ENCODE measurements at regions not wholly inside any gene's neighbourhood (a gene's known extent, or its start where the extent isn't known, plus 50 kb on each side); places are given as distances from the start of the nearest gene placed in this dataset.

DNA sequence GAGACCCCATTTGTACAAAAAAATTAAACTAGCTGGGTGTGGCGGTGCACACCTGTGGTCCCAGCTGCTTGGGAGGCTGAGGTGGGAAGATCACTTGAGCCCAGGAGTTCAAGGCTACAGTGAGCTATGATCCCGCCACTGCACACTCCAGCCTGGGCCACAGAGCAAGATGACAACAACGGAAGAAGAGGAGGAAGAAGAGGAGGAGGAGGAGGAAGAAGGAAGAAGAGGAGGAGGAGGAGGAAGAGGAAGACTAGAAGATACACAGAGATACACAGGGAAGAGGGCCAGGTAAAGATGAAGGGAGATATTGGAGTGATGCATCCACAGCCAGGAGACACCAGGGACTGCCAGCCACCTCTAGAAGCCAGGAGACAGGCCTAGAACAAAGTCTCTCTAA lies 75.7 kb upstream of the PTER start:
- no peak overlapping the region for H3K27ac ChIP-seq (replicated peaks)
- no peak for TF ChIP-seq POLR2AphosphoS5 (IDR thresholded peaks at IDR 0.05; ENCODE audit: low read depth)
- H3K4me3 ChIP-seq (replicated peaks; ENCODE audit: insufficient read depth, low read length), result no peak overlapping the region

GRCh38 chr10:16363741-16364140 lies 73.1 kb upstream of the PTER start:
- Histone ChIP-seq H3K4me3 (replicated peaks; ENCODE audit: insufficient read depth, low read length) (no peak overlapping the region), H3K27me3 (ENCODE audit: insufficient read depth, poor library complexity, severe bottlenecking) (no peaks in the 10 kb centered on the region), H3K27ac (replicated peaks) (no peak overlapping the region)
- TF ChIP-seq POLR2AphosphoS5 (IDR thresholded peaks at IDR 0.05; ENCODE audit: low read depth), result no peak
- no peak for TF ChIP-seq CTCF (IDR thresholded peaks at IDR 0.05; ENCODE audit: insufficient read depth, low read length)
- TF ChIP-seq GABPA (IDR thresholded peaks at IDR 0.05; ENCODE audit: low read depth), result no peak
- TF ChIP-seq, protein P1, sequence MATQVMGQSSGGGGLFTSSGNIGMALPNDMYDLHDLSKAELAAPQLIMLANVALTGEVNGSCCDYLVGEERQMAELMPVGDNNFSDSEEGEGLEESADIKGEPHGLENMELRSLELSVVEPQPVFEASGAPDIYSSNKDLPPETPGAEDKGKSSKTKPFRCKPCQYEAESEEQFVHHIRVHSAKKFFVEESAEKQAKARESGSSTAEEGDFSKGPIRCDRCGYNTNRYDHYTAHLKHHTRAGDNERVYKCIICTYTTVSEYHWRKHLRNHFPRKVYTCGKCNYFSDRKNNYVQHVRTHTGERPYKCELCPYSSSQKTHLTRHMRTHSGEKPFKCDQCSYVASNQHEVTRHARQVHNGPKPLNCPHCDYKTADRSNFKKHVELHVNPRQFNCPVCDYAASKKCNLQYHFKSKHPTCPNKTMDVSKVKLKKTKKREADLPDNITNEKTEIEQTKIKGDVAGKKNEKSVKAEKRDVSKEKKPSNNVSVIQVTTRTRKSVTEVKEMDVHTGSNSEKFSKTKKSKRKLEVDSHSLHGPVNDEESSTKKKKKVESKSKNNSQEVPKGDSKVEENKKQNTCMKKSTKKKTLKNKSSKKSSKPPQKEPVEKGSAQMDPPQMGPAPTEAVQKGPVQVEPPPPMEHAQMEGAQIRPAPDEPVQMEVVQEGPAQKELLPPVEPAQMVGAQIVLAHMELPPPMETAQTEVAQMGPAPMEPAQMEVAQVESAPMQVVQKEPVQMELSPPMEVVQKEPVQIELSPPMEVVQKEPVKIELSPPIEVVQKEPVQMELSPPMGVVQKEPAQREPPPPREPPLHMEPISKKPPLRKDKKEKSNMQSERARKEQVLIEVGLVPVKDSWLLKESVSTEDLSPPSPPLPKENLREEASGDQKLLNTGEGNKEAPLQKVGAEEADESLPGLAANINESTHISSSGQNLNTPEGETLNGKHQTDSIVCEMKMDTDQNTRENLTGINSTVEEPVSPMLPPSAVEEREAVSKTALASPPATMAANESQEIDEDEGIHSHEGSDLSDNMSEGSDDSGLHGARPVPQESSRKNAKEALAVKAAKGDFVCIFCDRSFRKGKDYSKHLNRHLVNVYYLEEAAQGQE (IDR thresholded peaks at IDR 0.05; ENCODE audit: insufficient replicate concordance, low read depth), result no peak
- TF ChIP-seq SPI1 (IDR thresholded peaks at IDR 0.05; ENCODE audit: borderline replicate concordance, low read depth), result no peak
- no peak for DNase-seq (ENCODE audit: low read depth in 1 of 2, low spot score in 1 of 2)

More for the DNA sequence above, 75.7 kb upstream of the PTER start:
- H3K27me3 ChIP-seq (ENCODE audit: insufficient read depth, poor library complexity, severe bottlenecking), result no peaks in the 10 kb centered on the region
- DNase-seq (ENCODE audit: low read depth in 1 of 2, low spot score in 1 of 2), result no peak

DNA sequence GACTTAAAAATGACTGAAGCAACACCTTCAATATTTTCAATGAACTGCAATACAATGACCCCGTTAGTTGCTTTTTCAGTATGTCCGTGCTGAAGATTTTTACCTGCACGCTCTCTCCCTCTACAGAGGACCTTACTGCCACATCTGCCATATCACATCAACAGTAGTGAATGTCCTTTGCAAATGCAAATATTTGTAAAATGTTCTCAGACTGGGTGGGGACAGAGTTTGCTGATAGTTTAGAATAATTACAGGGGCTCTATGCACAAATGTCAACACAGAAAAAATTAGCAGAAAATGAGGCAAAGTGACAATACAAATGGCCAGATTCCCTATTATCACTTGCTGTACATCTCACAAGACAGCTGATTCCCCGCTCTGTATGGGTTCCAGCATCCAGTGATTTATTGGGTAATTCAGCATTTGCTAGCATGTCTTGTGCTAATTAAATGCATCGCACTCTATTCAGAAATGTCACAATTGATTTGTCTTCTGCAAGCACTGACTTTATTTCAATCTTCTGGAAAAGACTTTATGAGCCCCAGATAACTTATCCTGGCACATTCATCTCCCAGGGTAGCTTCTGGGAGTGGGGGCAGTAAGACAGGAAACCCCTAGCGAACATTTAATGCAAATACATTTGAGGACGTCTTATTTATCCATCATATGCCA lies 69.1 kb upstream of the PTER start:
- Histone ChIP-seq H3K4me3 (replicated peaks; ENCODE audit: insufficient read depth, low read length) (no peak overlapping the region), H3K27ac (replicated peaks) (no peak overlapping the region), H3K27me3 (ENCODE audit: insufficient read depth, poor library complexity, severe bottlenecking) (no peaks in the 10 kb centered on the region)
- no peak for DNase-seq (ENCODE audit: low read depth in 1 of 2, low spot score in 1 of 2)
- TF ChIP-seq CTCF (IDR thresholded peaks at IDR 0.05; ENCODE audit: insufficient read depth, low read length) (no peak), SPI1 (IDR thresholded peaks at IDR 0.05; ENCODE audit: borderline replicate concordance, low read depth) (no peak), GABPA (IDR thresholded peaks at IDR 0.05; ENCODE audit: low read depth) (no peak), POLR2AphosphoS5 (IDR thresholded peaks at IDR 0.05; ENCODE audit: low read depth) (no peak)
- TF ChIP-seq, protein P1 (IDR thresholded peaks at IDR 0.05; ENCODE audit: insufficient replicate concordance, low read depth), result no peak

- no peaks in the 10 kb centered on the region for H3K27me3 ChIP-seq (ENCODE audit: insufficient read depth, poor library complexity, severe bottlenecking)
- H3K27ac ChIP-seq (replicated peaks), result no peak overlapping the region
- no peak for DNase-seq (ENCODE audit: low read depth in 1 of 2, low spot score in 1 of 2)
- TF ChIP-seq SPI1 (IDR thresholded peaks at IDR 0.05; ENCODE audit: borderline replicate concordance, low read depth) (no peak), GABPA (IDR thresholded peaks at IDR 0.05; ENCODE audit: low read depth) (no peak), CTCF (IDR thresholded peaks at IDR 0.05; ENCODE audit: insufficient read depth, low read length) (no peak), POLR2AphosphoS5 (IDR thresholded peaks at IDR 0.05; ENCODE audit: low read depth) (no peak)
- TF ChIP-seq, protein P1 (IDR thresholded peaks at IDR 0.05; ENCODE audit: insufficient replicate concordance, low read depth), result no peak
- H3K4me3 ChIP-seq (replicated peaks; ENCODE audit: insufficient read depth, low read length), result no peak overlapping the region
These were observed 55.7 kb upstream of the PTER start for GRCh38 chr10:16381083-16381482.
